ENCODE measurements at regions not wholly inside any gene's neighbourhood (a gene's known extent, or its start where the extent isn't known, plus 50 kb on each side); places are given as distances from the start of the nearest gene placed in this dataset.

DNA sequence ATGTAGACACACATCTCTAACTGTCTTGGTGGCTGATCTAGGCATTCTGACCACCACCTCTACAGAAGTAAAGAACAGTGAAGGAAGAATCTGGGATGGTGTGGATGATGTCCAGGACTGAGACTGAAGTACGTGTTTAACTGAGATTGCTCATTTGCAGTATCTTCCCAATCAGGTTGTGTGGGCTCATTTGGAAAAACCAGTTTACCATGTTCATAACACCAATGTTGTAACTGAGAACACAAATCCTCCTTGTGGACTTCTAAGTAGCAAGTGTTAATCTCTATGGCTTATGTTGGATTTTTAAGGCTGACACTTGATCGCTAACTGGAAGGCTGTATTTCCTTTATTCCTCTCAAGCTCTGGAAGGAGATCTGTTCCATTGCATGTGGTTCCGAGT, 144.7 kb downstream of the ZNF518B start:
- no peaks in the 10 kb centered on the region for H3K27me3 ChIP-seq (ENCODE audit: control insufficient read depth in 2 of 2, insufficient read depth in 2 of 2, low read length in 2 of 2)
- H3K4me1 ChIP-seq (ENCODE audit: control insufficient read depth in 2 of 2, insufficient read depth in 2 of 2, low read length in 2 of 2): no peaks in the 10 kb centered on the region
- H3K27ac ChIP-seq (ENCODE audit: low read depth in 2 of 2, low read length in 2 of 2): no peak overlapping the region
- H3K9me3 ChIP-seq (ENCODE audit: control insufficient read depth in 2 of 2, low read length in 2 of 2): no peaks in the 10 kb centered on the region
- no peaks in the 10 kb centered on the region for H3K36me3 ChIP-seq (ENCODE audit: control insufficient read depth in 2 of 2, insufficient read depth in 2 of 2, low read length in 2 of 2)
- H3K9ac ChIP-seq (ENCODE audit: low read depth in 1 of 2, low read length in 2 of 2): no peak overlapping the region
- H3K4me3 ChIP-seq (ENCODE audit: low read length in 2 of 2): no peak overlapping the region

DNA sequence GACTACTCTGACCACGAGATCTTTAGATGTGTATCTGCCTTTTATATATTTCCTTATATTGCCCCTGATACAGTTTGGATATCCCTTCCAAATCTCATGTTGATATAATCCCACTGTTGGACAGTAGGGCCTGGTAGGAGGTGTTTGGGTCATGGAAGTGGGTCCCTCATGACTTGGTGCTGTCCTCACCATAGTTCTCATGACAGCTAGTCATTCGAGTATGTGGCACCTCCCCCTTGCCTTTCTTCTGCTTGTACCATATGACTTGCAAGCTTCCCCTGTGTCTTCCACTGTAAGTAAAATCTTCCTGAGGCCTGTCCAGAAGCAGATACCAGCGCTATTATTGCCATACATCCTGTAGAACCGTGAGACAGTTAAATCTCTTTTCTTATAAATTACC, 145.3 kb downstream of the ZNF518B start:
- no peaks in the 10 kb centered on the region for H3K36me3 ChIP-seq (ENCODE audit: control insufficient read depth in 2 of 2, insufficient read depth in 2 of 2, low read length in 2 of 2)
- H3K27ac ChIP-seq (ENCODE audit: low read depth in 2 of 2, low read length in 2 of 2): no peak overlapping the region
- no peak overlapping the region for H3K9ac ChIP-seq (ENCODE audit: low read depth in 1 of 2, low read length in 2 of 2)
- no peaks in the 10 kb centered on the region for H3K9me3 ChIP-seq (ENCODE audit: control insufficient read depth in 2 of 2, low read length in 2 of 2)
- no peaks in the 10 kb centered on the region for H3K4me1 ChIP-seq (ENCODE audit: control insufficient read depth in 2 of 2, insufficient read depth in 2 of 2, low read length in 2 of 2)
- H3K4me3 ChIP-seq (ENCODE audit: low read length in 2 of 2): no peak overlapping the region
- no peaks in the 10 kb centered on the region for H3K27me3 ChIP-seq (ENCODE audit: control insufficient read depth in 2 of 2, insufficient read depth in 2 of 2, low read length in 2 of 2)

DNA sequence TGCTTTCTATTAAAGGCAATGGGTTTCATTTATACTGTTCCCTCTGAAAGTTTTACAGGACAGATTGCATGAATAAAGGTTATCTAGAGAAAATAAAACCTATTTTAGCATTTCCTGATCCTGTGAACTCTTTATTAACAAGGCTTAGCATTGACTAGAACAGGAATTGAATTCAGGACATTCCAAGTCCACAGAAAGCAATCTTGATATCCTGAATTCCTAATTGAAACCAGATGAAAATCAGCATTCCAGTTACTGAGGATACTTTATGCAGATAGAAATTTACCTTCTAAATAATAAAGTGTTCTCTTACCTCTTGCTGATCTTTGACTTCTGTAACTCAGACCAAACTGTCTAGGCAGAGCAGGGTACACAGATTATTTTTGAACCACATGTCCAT, 151.4 kb downstream of the ZNF518B start:
- H3K4me1 ChIP-seq (ENCODE audit: control insufficient read depth in 2 of 2, insufficient read depth in 2 of 2, low read length in 2 of 2): no peaks in the 10 kb centered on the region

DNA sequence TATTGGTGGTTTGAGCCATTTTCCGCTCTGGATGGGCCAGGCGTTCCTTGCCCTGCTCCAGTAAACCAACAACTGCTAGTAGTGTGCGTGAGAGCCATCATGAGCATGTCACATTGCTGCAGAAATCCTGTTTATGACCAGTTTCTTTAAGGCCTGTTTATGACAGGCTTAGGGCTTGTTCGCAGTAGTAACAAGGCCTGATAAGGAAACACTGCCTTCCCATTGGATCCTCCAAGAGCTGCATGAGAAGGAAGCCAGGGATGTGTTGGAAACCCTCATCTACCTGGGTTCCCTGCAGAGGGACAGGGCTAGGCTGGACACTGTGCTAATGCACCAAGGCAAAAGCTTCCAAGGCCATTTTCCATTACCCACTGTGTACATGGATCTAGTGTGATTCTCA, 153.9 kb downstream of the ZNF518B start:
- Histone ChIP-seq H3K27ac (ENCODE audit: low read depth in 2 of 2, low read length in 2 of 2) (no peak overlapping the region), H3K36me3 (ENCODE audit: control insufficient read depth in 2 of 2, insufficient read depth in 2 of 2, low read length in 2 of 2) (no peaks in the 10 kb centered on the region), H3K4me3 (ENCODE audit: low read length in 2 of 2) (no peak overlapping the region), H3K9me3 (ENCODE audit: control insufficient read depth in 2 of 2, low read length in 2 of 2) (no peaks in the 10 kb centered on the region), H3K4me1 (ENCODE audit: control insufficient read depth in 2 of 2, insufficient read depth in 2 of 2, low read length in 2 of 2) (no peaks in the 10 kb centered on the region), H3K9ac (ENCODE audit: low read depth in 1 of 2, low read length in 2 of 2) (no peak overlapping the region), H3K27me3 (ENCODE audit: control insufficient read depth in 2 of 2, insufficient read depth in 2 of 2, low read length in 2 of 2) (no peaks in the 10 kb centered on the region)

More for the DNA sequence above, 151.4 kb downstream of the ZNF518B start:
- Histone ChIP-seq H3K9me3 (ENCODE audit: control insufficient read depth in 2 of 2, low read length in 2 of 2) (no peaks in the 10 kb centered on the region), H3K4me3 (ENCODE audit: low read length in 2 of 2) (no peak overlapping the region), H3K27me3 (ENCODE audit: control insufficient read depth in 2 of 2, insufficient read depth in 2 of 2, low read length in 2 of 2) (no peaks in the 10 kb centered on the region), H3K27ac (ENCODE audit: low read depth in 2 of 2, low read length in 2 of 2) (no peak overlapping the region), H3K9ac (ENCODE audit: low read depth in 1 of 2, low read length in 2 of 2) (no peak overlapping the region), H3K36me3 (ENCODE audit: control insufficient read depth in 2 of 2, insufficient read depth in 2 of 2, low read length in 2 of 2) (no peaks in the 10 kb centered on the region)

DNA sequence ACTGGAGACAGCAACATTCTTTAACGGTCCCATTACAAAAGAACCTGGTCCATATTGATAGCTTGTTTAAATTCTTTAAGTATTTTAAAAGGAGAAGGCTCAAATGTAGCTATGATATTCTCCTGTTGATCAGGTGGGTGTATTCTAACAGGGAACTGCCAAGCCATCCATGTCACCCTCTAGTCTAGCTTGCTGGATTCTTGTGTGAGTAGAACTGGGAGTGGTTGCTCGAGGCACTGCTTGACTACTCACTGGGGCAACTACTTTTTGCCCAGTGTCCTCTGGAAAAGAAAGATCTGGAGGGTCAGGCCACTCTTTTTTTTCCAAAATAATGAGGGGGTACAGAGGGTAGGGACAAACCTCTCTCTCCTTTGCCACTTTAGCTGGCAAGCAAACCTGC, 155.1 kb downstream of the ZNF518B start:
- Histone ChIP-seq H3K27ac (ENCODE audit: low read depth in 2 of 2, low read length in 2 of 2) (no peak overlapping the region), H3K4me3 (ENCODE audit: low read length in 2 of 2) (no peak overlapping the region), H3K9me3 (ENCODE audit: control insufficient read depth in 2 of 2, low read length in 2 of 2) (no peaks in the 10 kb centered on the region), H3K36me3 (ENCODE audit: control insufficient read depth in 2 of 2, insufficient read depth in 2 of 2, low read length in 2 of 2) (no peaks in the 10 kb centered on the region), H3K4me1 (ENCODE audit: control insufficient read depth in 2 of 2, insufficient read depth in 2 of 2, low read length in 2 of 2) (no peaks in the 10 kb centered on the region), H3K27me3 (ENCODE audit: control insufficient read depth in 2 of 2, insufficient read depth in 2 of 2, low read length in 2 of 2) (no peaks in the 10 kb centered on the region), H3K9ac (ENCODE audit: low read depth in 1 of 2, low read length in 2 of 2) (no peak overlapping the region)

DNA sequence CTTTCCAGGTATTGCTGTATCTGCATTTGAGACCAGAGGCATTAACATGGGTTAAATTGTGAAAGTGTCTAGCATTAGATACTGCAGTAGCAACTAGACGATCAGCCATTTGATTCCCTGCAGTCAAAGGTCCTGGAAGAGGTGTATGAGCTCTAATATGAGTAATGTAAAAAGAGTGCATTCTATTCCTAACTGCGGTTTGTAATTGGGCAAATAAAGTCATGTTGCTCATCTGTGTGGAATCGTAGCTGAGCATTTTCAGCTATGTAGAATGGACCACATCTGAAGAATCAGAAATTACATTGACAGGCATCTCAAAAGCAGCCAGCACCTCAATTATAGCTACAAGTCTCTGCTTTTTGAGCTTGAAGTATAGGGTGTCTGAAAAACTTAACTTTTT, 157.6 kb downstream of the ZNF518B start:
- H3K9ac ChIP-seq (ENCODE audit: low read depth in 1 of 2, low read length in 2 of 2): no peak overlapping the region
- H3K4me1 ChIP-seq (ENCODE audit: control insufficient read depth in 2 of 2, insufficient read depth in 2 of 2, low read length in 2 of 2): no peaks in the 10 kb centered on the region
- H3K27ac ChIP-seq (ENCODE audit: low read depth in 2 of 2, low read length in 2 of 2): no peak overlapping the region
- H3K9me3 ChIP-seq (ENCODE audit: control insufficient read depth in 2 of 2, low read length in 2 of 2): no peaks in the 10 kb centered on the region
- H3K27me3 ChIP-seq (ENCODE audit: control insufficient read depth in 2 of 2, insufficient read depth in 2 of 2, low read length in 2 of 2): no peaks in the 10 kb centered on the region
- H3K4me3 ChIP-seq (ENCODE audit: low read length in 2 of 2): no peak overlapping the region
- H3K36me3 ChIP-seq (ENCODE audit: control insufficient read depth in 2 of 2, insufficient read depth in 2 of 2, low read length in 2 of 2): no peaks in the 10 kb centered on the region

DNA sequence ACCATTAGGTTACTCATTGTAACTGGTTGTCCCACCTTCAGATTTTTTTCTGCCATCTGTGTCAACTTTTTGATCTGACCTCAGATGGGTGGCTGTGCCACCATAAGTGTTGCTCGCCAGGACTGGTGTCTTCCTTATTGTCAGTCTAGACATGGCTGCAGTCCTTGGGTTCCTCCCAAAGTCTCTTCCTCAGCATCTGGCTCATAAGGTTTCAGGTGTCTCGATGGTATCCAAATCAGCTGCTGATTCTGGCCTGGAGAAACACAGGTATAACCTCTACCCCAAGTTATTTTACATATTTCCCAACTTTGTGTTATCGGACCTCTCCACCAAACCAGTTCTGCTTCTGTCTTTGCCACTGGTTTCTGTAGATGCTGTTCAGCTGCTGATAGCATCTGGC, 158.5 kb downstream of the ZNF518B start:
- Histone ChIP-seq H3K36me3 (ENCODE audit: control insufficient read depth in 2 of 2, insufficient read depth in 2 of 2, low read length in 2 of 2) (no peaks in the 10 kb centered on the region), H3K4me3 (ENCODE audit: low read length in 2 of 2) (no peak overlapping the region), H3K9me3 (ENCODE audit: control insufficient read depth in 2 of 2, low read length in 2 of 2) (no peaks in the 10 kb centered on the region), H3K27me3 (ENCODE audit: control insufficient read depth in 2 of 2, insufficient read depth in 2 of 2, low read length in 2 of 2) (no peaks in the 10 kb centered on the region), H3K4me1 (ENCODE audit: control insufficient read depth in 2 of 2, insufficient read depth in 2 of 2, low read length in 2 of 2) (no peaks in the 10 kb centered on the region), H3K27ac (ENCODE audit: low read depth in 2 of 2, low read length in 2 of 2) (no peak overlapping the region), H3K9ac (ENCODE audit: low read depth in 1 of 2, low read length in 2 of 2) (no peak overlapping the region)

DNA sequence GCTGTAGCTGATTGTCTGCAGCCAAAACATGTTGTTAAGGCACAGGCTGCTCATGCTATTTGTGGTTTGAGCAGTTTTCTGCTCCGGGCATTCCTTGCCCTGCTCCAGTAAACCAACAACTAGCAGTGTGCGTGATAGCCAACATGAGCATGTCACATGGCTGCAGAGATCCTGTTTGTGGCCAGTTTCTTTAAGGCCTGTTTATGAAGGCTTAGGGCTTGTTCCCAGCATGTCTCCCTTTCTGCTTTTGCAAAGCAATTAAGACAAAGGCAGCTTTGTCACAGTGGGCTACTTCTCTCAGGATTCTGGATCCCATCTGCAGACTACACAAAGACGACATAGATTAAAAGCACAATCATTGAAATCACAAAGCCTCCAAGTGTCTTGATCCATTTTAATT, 160.5 kb downstream of the ZNF518B start:
- no peak overlapping the region for H3K4me3 ChIP-seq (ENCODE audit: low read length in 2 of 2)

DNA sequence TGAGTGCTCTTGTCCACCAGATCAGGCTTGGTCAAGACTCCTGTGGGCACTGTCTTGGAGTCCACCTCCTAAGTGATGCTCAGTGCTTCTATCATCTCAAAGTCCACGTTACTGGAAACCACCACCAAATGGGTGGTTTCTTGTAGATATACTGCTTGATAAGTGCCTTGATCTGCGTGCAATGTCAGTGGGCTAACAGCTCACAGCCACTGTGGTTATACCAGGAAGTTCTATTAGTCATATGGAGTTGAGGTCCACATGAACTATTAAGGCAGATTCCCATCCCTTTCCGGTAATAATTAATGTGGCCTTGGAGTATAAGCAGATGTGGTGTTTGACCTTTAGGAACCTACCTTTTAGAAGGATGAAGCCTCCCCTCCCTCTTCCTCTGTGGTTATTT, 161.9 kb downstream of the ZNF518B start:
- no peak overlapping the region for H3K4me3 ChIP-seq (ENCODE audit: low read length in 2 of 2)
- H3K4me1 ChIP-seq (ENCODE audit: control insufficient read depth in 2 of 2, insufficient read depth in 2 of 2, low read length in 2 of 2): no peaks in the 10 kb centered on the region
- H3K36me3 ChIP-seq (ENCODE audit: control insufficient read depth in 2 of 2, insufficient read depth in 2 of 2, low read length in 2 of 2): no peaks in the 10 kb centered on the region
- H3K27me3 ChIP-seq (ENCODE audit: control insufficient read depth in 2 of 2, insufficient read depth in 2 of 2, low read length in 2 of 2): no peaks in the 10 kb centered on the region
- H3K9me3 ChIP-seq (ENCODE audit: control insufficient read depth in 2 of 2, low read length in 2 of 2): no peaks in the 10 kb centered on the region
- no peak overlapping the region for H3K27ac ChIP-seq (ENCODE audit: low read depth in 2 of 2, low read length in 2 of 2)
- no peak overlapping the region for H3K9ac ChIP-seq (ENCODE audit: low read depth in 1 of 2, low read length in 2 of 2)

More for the DNA sequence above, 160.5 kb downstream of the ZNF518B start:
- H3K9me3 ChIP-seq (ENCODE audit: control insufficient read depth in 2 of 2, low read length in 2 of 2): no peaks in the 10 kb centered on the region
- H3K36me3 ChIP-seq (ENCODE audit: control insufficient read depth in 2 of 2, insufficient read depth in 2 of 2, low read length in 2 of 2): no peaks in the 10 kb centered on the region
- no peak overlapping the region for H3K27ac ChIP-seq (ENCODE audit: low read depth in 2 of 2, low read length in 2 of 2)
- H3K9ac ChIP-seq (ENCODE audit: low read depth in 1 of 2, low read length in 2 of 2): no peak overlapping the region
- no peaks in the 10 kb centered on the region for H3K27me3 ChIP-seq (ENCODE audit: control insufficient read depth in 2 of 2, insufficient read depth in 2 of 2, low read length in 2 of 2)
- no peaks in the 10 kb centered on the region for H3K4me1 ChIP-seq (ENCODE audit: control insufficient read depth in 2 of 2, insufficient read depth in 2 of 2, low read length in 2 of 2)

DNA sequence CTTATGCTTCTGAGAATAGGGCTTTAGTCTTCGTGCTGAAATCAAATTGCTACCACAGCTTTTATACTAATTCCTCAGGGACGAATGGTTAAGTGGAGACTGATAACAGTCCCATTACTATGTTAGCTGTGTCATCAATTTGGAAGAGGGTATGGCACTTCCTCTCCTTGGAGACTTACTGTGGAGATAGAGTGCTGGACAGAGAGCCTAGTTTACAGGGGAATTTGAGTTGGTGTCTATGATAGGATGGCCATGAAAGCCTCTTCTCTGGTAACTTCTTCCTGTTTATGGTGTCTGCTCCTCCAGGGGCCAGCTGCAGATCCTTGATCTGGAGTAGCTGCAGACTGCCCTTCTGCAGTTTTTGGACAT, 167.7 kb downstream of the ZNF518B start:
- H3K36me3 ChIP-seq (ENCODE audit: control insufficient read depth in 2 of 2, insufficient read depth in 2 of 2, low read length in 2 of 2): no peaks in the 10 kb centered on the region
- no peak overlapping the region for H3K4me3 ChIP-seq (ENCODE audit: low read length in 2 of 2)
- no peaks in the 10 kb centered on the region for H3K4me1 ChIP-seq (ENCODE audit: control insufficient read depth in 2 of 2, insufficient read depth in 2 of 2, low read length in 2 of 2)
- H3K27ac ChIP-seq (ENCODE audit: low read depth in 2 of 2, low read length in 2 of 2): no peak overlapping the region
- H3K9ac ChIP-seq (ENCODE audit: low read depth in 1 of 2, low read length in 2 of 2): no peak overlapping the region
- no peaks in the 10 kb centered on the region for H3K27me3 ChIP-seq (ENCODE audit: control insufficient read depth in 2 of 2, insufficient read depth in 2 of 2, low read length in 2 of 2)
- H3K9me3 ChIP-seq (ENCODE audit: control insufficient read depth in 2 of 2, low read length in 2 of 2): no peaks in the 10 kb centered on the region

DNA sequence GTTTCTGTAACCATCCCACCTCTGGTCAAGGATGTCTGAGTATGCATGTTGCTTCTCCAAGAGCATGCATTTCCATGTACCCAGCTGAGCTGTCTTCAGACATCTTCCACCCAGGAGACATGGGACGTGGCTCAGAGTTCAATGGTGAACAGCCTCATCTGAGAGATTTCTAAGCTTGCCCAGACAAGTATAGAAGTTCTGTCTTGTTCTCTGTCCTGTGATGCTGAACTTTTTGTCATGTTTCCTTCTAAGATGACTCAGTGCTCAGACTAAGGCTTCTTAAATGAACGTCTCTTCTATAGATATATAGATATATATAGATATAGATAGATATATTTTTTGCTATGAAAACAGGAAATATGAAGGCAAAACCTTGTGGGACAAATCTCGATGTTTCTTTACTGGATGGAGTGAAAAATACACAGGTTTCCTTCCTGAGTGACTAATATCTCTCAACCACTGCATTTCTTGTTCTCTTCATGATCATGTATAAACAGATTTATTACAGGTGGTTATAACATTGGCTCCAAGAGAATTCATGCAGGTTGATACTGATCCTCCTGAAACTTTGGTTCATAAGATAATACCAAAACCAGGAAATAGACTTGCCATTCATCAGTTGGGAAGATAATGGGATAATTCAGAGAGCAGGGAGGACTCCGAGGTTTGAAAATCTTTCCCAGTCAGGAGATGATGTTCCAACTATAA, 168.2 kb downstream of the ZNF518B start:
- Histone ChIP-seq H3K27ac (ENCODE audit: low read depth in 2 of 2, low read length in 2 of 2) (no peak overlapping the region), H3K4me3 (ENCODE audit: low read length in 2 of 2) (no peak overlapping the region), H3K27me3 (ENCODE audit: control insufficient read depth in 2 of 2, insufficient read depth in 2 of 2, low read length in 2 of 2) (no peaks in the 10 kb centered on the region), H3K4me1 (ENCODE audit: control insufficient read depth in 2 of 2, insufficient read depth in 2 of 2, low read length in 2 of 2) (no peaks in the 10 kb centered on the region), H3K9me3 (ENCODE audit: control insufficient read depth in 2 of 2, low read length in 2 of 2) (no peaks in the 10 kb centered on the region), H3K9ac (ENCODE audit: low read depth in 1 of 2, low read length in 2 of 2) (no peak overlapping the region), H3K36me3 (ENCODE audit: control insufficient read depth in 2 of 2, insufficient read depth in 2 of 2, low read length in 2 of 2) (no peaks in the 10 kb centered on the region)
